ENCODE measurements at regions not wholly inside any gene's neighbourhood (a gene's known extent, or its start where the extent isn't known, plus 50 kb on each side); places are given as distances from the start of the nearest gene placed in this dataset.

DNA sequence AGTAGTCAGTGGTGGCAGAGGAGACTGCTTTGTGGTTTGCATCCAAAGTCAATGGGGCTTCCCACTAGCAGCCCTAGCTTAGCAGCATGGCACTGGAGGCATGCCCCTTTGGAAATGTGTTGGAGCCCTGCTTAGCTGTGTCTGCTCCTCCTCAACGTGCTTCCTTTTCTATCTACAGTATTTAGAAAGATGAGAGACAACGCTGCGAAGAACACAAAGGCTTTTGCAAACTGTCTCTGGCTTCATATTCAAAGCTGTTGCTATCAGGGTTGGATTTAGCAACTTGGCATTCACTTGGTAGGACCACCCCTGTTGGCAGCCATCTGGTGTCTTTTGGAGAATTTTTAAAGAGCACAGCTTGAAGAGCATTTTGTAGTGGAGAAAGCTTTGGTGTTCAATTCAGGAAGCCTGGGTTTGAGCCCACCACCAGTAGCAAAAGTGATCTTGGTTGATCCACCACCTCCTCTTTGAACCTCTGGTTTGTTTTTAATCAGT is 82.1 kb upstream of the CCDC196 start:
- Histone ChIP-seq H3K23ac (ENCODE audit: low read depth, low read length) (no peak overlapping the region), H3K79me1 (ENCODE audit: low read depth in 1 of 2, low read length in 2 of 2) (no peaks in the 10 kb centered on the region), H2AK9ac (replicated peaks; ENCODE audit: low read depth, low read length, poor library complexity) (no peak overlapping the region), H3K36me3 (ENCODE audit: control insufficient read depth, insufficient read depth, low read length) (no peaks in the 10 kb centered on the region), H3K56ac (ENCODE audit: extremely low read depth, insufficient read depth, low read length) (no peak overlapping the region), H3K4ac (ENCODE audit: low read depth, low read length) (no peak overlapping the region), H3K14ac (replicated peaks; ENCODE audit: low read depth, low read length) (no peak overlapping the region), H2AK5ac (ENCODE audit: low read depth, low read length) (no peak overlapping the region), H3K9ac (ENCODE audit: low read depth, low read length) (no peak overlapping the region), H2BK15ac (ENCODE audit: low read depth, low read length) (no peak overlapping the region), H2AFZ (replicated peaks; ENCODE audit: low read length, poor library complexity) (no peak overlapping the region), H2BK120ac (ENCODE audit: low read depth, low read length) (no peak overlapping the region), H4K8ac (ENCODE audit: low read depth in 2 of 2, low read length in 2 of 2) (no peak overlapping the region), H3K18ac (ENCODE audit: low read depth, low read length) (no peak overlapping the region), H3K4me3 (ENCODE audit: insufficient read depth, low read depth, low read length) (no peak overlapping the region), H3K9me1 (ENCODE audit: insufficient read depth, low read length) (no peaks in the 10 kb centered on the region), H3K4me1 (ENCODE audit: control insufficient read depth, insufficient read depth, low read length) (no peaks in the 10 kb centered on the region), H3K4me2 (ENCODE audit: low read depth, low read length) (no peak overlapping the region), H4K20me1 (ENCODE audit: insufficient read depth, low read length) (no peaks in the 10 kb centered on the region), H3K9me3 (ENCODE audit: control insufficient read depth, insufficient read depth, low read length) (no peaks in the 10 kb centered on the region), H4K91ac (ENCODE audit: insufficient read depth, low read depth, low read length) (no peak overlapping the region), H3K27me3 (ENCODE audit: control insufficient read depth, insufficient read depth, low read length) (no peaks in the 10 kb centered on the region), H3K27ac (ENCODE audit: insufficient read depth, low read length) (no peak overlapping the region), H2BK5ac (ENCODE audit: low read depth, low read length, poor library complexity, severe bottlenecking) (no peak overlapping the region), H2BK20ac (ENCODE audit: low read depth, low read length) (no peak overlapping the region), H4K5ac (ENCODE audit: low read depth, low read length) (no peak overlapping the region)
- intact Hi-C loops (cut with micrococcal nuclease) = no loop called here
- BruUV-seq (replicated peaks) = no TSS peak
- no peak for DNase-seq
- TF ChIP-seq BHLHE40 (IDR thresholded peaks at IDR 0.05; ENCODE audit: low read depth, low read length) (no peak), POLR2A (IDR thresholded peaks at IDR 0.05; ENCODE audit: low read depth, low read length) (no peak), MXI1 (IDR thresholded peaks at IDR 0.05; ENCODE audit: borderline replicate concordance, low read depth, low read length) (no peak)
- POLR2A ChIA-PET (ENCODE audit: unreplicated experiment) = no interaction called here
- CTCF ChIA-PET = interaction anchor here (0.7 to 0.9 kb wide), 2 partner anchors 9 to 26 kb away, joined by 3 read pairs; no protein-coding TSS in a partner anchor
- no peak for ATAC-seq (ENCODE audit: low read depth)
- dilution Hi-C loops (cut with HindIII; ENCODE audit: low sequenced_read_pairs, unreplicated experiment) = no loop called here
- WGBS, 2 experiments (ENCODE audit: extremely low coverage in 2 of 2, insufficient read length in 1 of 2) = no CpG with 5 or more reads among the region's 3 CpGs
- in situ Hi-C loops (cut with MboI; ENCODE audit: low sequenced_read_pairs) = no loop called here
